ENCODE measurements at regions not wholly inside any gene's neighbourhood (a gene's known extent, or its start where the extent isn't known, plus 50 kb on each side); places are given as distances from the start of the nearest gene placed in this dataset.
"Not testable (repeated sequence)": the region's sequence is repeated elsewhere in the genome, so short reads cannot be mapped to it uniquely, and the experiment has no call there.

GRCh38 chr10:59433720-59434428 is 71.5 kb upstream of the FAM13C start:
- no peak for DNase-seq (ENCODE audit: low read depth)
- TF ChIP-seq MYC (IDR thresholded peaks at IDR 0.05; ENCODE audit: low read depth, low read length) (no peak), POLR2A (IDR thresholded peaks at IDR 0.05; ENCODE audit: extremely low read depth, insufficient read length) (no peak), CTCF (IDR thresholded peaks at IDR 0.05; ENCODE audit: low read depth, low read length) (no peak), MAX (IDR thresholded peaks at IDR 0.05; ENCODE audit: low read depth, low read length) (no peak)

GRCh38 chr10:59432207-59432900 is 70.0 kb upstream of the FAM13C start:
- DNase-seq (ENCODE audit: low read depth), result no peak
- no peak for TF ChIP-seq POLR2A (IDR thresholded peaks at IDR 0.05; ENCODE audit: extremely low read depth, insufficient read length)
- no peak for TF ChIP-seq MYC (IDR thresholded peaks at IDR 0.05; ENCODE audit: low read depth, low read length)
- TF ChIP-seq CTCF (IDR thresholded peaks at IDR 0.05; ENCODE audit: low read depth, low read length), result no peak
- no peak for TF ChIP-seq MAX (IDR thresholded peaks at IDR 0.05; ENCODE audit: low read depth, low read length)
- no peak overlapping the region for H3K4me3 ChIP-seq (ENCODE audit: low read depth, low read length)

More at GRCh38 chr10:59433720-59434428, 71.5 kb upstream of the FAM13C start:
- H3K4me3 ChIP-seq (ENCODE audit: low read depth, low read length), result no peak overlapping the region

- DNase-seq (ENCODE audit: low read depth); H3K4me3 ChIP-seq (ENCODE audit: low read depth, low read length): not testable (repeated sequence)
Measured at GRCh38 chr10:59413795-59414194, 51.4 kb upstream of the FAM13C start.

All from NB4 (cell line).